ENCODE measurements at regions not wholly inside any gene's neighbourhood (a gene's known extent, or its start where the extent isn't known, plus 50 kb on each side); places are given as distances from the start of the nearest gene placed in this dataset.

DNA sequence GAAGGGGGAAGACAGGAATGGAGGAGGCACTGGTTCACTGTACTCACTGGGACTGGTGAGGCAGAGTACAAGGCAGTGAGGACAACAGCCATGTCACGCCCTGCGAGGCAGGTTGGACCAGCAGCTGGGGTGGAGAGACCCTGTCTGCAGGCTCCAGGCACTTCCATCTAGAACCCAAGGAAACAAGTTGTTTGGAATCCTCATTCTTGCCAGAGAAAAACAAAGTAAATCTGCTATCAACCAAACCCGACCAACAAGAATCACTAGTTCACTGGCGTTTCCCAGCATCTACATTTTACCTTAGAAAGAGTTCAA is 98.5 kb upstream of the CDYL start:
- Mint-ChIP-seq H3K27me3 (ENCODE audit: insufficient read depth, low read depth, poor library complexity) (peaks cover 5% of the 10 kb centered on the region), H3K4me3 (no peak overlapping the region), H3K4me1 (peaks cover 24% of the 10 kb centered on the region), H3K9me3 (no peaks in the 10 kb centered on the region), H3K27ac (no peak overlapping the region), H3K36me3 (ENCODE audit: low read depth) (no peaks in the 10 kb centered on the region; the same call in 2 of the 3 replicates)
- H3K4me3 ChIP-seq, result no peak overlapping the region
- H2AFZ ChIP-seq, result no peak overlapping the region
- TF ChIP-seq CREB1 (CRISPR knock-in tag; IDR thresholded peaks at IDR 0.05; ENCODE audit: low read depth) (no peak), EZH2phosphoT487 (IDR thresholded peaks at IDR 0.05; ENCODE audit: unreplicated experiment) (no peak), JUNB (IDR thresholded peaks at IDR 0.05; ENCODE audit: unreplicated experiment) (no peak), NANOG (IDR thresholded peaks at IDR 0.05; ENCODE audit: borderline replicate concordance) (no peak), POLR2AphosphoS5 (IDR thresholded peaks at IDR 0.05; ENCODE audit: low read depth) (no peak), STAT1 (IDR thresholded peaks at IDR 0.05; ENCODE audit: unreplicated experiment) (no peak), ZNF114 (CRISPR knock-in tag; IDR thresholded peaks at IDR 0.05) (no peak), ZNF331 (CRISPR knock-in tag; IDR thresholded peaks at IDR 0.05; ENCODE audit: low read depth) (no peak), EZH2 (IDR thresholded peaks at IDR 0.05; ENCODE audit: low read depth, unreplicated experiment) (no peak)
- TF ChIP-seq, protein P1, sequence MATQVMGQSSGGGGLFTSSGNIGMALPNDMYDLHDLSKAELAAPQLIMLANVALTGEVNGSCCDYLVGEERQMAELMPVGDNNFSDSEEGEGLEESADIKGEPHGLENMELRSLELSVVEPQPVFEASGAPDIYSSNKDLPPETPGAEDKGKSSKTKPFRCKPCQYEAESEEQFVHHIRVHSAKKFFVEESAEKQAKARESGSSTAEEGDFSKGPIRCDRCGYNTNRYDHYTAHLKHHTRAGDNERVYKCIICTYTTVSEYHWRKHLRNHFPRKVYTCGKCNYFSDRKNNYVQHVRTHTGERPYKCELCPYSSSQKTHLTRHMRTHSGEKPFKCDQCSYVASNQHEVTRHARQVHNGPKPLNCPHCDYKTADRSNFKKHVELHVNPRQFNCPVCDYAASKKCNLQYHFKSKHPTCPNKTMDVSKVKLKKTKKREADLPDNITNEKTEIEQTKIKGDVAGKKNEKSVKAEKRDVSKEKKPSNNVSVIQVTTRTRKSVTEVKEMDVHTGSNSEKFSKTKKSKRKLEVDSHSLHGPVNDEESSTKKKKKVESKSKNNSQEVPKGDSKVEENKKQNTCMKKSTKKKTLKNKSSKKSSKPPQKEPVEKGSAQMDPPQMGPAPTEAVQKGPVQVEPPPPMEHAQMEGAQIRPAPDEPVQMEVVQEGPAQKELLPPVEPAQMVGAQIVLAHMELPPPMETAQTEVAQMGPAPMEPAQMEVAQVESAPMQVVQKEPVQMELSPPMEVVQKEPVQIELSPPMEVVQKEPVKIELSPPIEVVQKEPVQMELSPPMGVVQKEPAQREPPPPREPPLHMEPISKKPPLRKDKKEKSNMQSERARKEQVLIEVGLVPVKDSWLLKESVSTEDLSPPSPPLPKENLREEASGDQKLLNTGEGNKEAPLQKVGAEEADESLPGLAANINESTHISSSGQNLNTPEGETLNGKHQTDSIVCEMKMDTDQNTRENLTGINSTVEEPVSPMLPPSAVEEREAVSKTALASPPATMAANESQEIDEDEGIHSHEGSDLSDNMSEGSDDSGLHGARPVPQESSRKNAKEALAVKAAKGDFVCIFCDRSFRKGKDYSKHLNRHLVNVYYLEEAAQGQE (IDR thresholded peaks at IDR 0.05; ENCODE audit: unreplicated experiment), result no peak
- TF ChIP-seq, protein P2, sequence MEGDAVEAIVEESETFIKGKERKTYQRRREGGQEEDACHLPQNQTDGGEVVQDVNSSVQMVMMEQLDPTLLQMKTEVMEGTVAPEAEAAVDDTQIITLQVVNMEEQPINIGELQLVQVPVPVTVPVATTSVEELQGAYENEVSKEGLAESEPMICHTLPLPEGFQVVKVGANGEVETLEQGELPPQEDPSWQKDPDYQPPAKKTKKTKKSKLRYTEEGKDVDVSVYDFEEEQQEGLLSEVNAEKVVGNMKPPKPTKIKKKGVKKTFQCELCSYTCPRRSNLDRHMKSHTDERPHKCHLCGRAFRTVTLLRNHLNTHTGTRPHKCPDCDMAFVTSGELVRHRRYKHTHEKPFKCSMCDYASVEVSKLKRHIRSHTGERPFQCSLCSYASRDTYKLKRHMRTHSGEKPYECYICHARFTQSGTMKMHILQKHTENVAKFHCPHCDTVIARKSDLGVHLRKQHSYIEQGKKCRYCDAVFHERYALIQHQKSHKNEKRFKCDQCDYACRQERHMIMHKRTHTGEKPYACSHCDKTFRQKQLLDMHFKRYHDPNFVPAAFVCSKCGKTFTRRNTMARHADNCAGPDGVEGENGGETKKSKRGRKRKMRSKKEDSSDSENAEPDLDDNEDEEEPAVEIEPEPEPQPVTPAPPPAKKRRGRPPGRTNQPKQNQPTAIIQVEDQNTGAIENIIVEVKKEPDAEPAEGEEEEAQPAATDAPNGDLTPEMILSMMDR (conservative IDR thresholded peaks at IDR 0.05; ENCODE audit: low read depth in 2 of 2), result no peak
- TF ChIP-seq, protein P3, sequence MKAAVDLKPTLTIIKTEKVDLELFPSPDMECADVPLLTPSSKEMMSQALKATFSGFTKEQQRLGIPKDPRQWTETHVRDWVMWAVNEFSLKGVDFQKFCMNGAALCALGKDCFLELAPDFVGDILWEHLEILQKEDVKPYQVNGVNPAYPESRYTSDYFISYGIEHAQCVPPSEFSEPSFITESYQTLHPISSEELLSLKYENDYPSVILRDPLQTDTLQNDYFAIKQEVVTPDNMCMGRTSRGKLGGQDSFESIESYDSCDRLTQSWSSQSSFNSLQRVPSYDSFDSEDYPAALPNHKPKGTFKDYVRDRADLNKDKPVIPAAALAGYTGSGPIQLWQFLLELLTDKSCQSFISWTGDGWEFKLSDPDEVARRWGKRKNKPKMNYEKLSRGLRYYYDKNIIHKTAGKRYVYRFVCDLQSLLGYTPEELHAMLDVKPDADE (IDR thresholded peaks at IDR 0.05), result no peak
- TF ChIP-seq, protein P4, sequence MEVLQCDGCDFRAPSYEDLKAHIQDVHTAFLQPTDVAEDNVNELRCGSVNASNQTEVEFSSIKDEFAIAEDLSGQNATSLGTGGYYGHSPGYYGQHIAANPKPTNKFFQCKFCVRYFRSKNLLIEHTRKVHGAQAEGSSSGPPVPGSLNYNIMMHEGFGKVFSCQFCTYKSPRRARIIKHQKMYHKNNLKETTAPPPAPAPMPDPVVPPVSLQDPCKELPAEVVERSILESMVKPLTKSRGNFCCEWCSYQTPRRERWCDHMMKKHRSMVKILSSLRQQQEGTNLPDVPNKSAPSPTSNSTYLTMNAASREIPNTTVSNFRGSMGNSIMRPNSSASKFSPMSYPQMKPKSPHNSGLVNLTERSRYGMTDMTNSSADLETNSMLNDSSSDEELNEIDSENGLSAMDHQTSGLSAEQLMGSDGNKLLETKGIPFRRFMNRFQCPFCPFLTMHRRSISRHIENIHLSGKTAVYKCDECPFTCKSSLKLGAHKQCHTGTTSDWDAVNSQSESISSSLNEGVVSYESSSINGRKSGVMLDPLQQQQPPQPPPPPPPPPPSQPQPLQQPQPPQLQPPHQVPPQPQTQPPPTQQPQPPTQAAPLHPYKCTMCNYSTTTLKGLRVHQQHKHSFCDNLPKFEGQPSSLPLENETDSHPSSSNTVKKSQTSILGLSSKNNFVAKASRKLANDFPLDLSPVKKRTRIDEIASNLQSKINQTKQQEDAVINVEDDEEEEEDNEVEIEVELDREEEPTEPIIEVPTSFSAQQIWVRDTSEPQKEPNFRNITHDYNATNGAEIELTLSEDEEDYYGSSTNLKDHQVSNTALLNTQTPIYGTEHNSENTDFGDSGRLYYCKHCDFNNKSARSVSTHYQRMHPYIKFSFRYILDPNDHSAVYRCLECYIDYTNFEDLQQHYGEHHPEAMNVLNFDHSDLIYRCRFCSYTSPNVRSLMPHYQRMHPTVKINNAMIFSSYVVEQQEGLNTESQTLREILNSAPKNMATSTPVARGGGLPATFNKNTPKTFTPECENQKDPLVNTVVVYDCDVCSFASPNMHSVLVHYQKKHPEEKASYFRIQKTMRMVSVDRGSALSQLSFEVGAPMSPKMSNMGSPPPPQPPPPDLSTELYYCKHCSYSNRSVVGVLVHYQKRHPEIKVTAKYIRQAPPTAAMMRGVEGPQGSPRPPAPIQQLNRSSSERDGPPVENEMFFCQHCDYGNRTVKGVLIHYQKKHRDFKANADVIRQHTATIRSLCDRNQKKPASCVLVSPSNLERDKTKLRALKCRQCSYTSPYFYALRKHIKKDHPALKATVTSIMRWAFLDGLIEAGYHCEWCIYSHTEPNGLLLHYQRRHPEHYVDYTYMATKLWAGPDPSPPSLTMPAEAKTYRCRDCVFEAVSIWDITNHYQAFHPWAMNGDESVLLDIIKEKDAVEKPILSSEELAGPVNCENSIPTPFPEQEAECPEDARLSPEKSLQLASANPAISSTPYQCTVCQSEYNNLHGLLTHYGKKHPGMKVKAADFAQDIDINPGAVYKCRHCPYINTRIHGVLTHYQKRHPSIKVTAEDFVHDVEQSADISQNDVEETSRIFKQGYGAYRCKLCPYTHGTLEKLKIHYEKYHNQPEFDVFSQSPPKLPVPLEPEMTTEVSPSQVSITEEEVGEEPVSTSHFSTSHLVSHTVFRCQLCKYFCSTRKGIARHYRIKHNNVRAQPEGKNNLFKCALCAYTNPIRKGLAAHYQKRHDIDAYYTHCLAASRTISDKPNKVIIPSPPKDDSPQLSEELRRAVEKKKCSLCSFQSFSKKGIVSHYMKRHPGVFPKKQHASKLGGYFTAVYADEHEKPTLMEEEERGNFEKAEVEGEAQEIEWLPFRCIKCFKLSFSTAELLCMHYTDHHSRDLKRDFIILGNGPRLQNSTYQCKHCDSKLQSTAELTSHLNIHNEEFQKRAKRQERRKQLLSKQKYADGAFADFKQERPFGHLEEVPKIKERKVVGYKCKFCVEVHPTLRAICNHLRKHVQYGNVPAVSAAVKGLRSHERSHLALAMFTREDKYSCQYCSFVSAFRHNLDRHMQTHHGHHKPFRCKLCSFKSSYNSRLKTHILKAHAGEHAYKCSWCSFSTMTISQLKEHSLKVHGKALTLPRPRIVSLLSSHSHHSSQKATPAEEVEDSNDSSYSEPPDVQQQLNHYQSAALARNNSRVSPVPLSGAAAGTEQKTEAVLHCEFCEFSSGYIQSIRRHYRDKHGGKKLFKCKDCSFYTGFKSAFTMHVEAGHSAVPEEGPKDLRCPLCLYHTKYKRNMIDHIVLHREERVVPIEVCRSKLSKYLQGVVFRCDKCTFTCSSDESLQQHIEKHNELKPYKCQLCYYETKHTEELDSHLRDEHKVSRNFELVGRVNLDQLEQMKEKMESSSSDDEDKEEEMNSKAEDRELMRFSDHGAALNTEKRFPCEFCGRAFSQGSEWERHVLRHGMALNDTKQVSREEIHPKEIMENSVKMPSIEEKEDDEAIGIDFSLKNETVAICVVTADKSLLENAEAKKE (CRISPR knock-in tag; IDR thresholded peaks at IDR 0.05), result no peak
- H3K27me3 ChIP-seq (ENCODE audit: insufficient read depth), result no peaks in the 10 kb centered on the region
- DNase-seq (ENCODE audit: low spot score), result no peak
- H3K4me2 ChIP-seq, result no peak overlapping the region
- no peaks in the 10 kb centered on the region for H3K36me3 ChIP-seq (ENCODE audit: insufficient read depth)
- H3K4me1 ChIP-seq (ENCODE audit: insufficient read depth), result no peaks in the 10 kb centered on the region; the same call in 1 of the 2 replicates
- H3F3A ChIP-seq (replicated peaks; ENCODE audit: low read depth), result no peaks in the 10 kb centered on the region
- no peaks in the 10 kb centered on the region for H3K79me2 ChIP-seq (replicated peaks; ENCODE audit: insufficient read depth)
- no peak for ATAC-seq
- no peaks in the 10 kb centered on the region for H4K20me1 ChIP-seq (replicated peaks; ENCODE audit: insufficient read depth)
- no peak overlapping the region for H3K27ac ChIP-seq (ENCODE audit: low read depth)
- H3K9me2 ChIP-seq (ENCODE audit: insufficient read depth), result 0 out of 2 replicates have a peak, but pooled peaks cover 6% of the 10 kb centered on the region

All from GM23338 (cell line).